Peyer's patch (tissue), 4 donors: ENCODE measurements at regions not wholly inside any gene's neighbourhood (a gene's known extent, or its start where the extent isn't known, plus 50 kb on each side); places are given as distances from the start of the nearest gene placed in this dataset.
"Not testable (repeated sequence)": the region's sequence is repeated elsewhere in the genome, so short reads cannot be mapped to it uniquely, and the experiment has no call there.

Experiments used
- DNase-seq, 3 donors: peaks; one replicate each; pipeline ENCODE4 v3.0.0-alpha.2; 2017 to 2019
- H3K27ac ChIP-seq, 4 donors: fragments of 200-600 bp; sonication (generic); one replicate each; pipeline ENCODE4 v1.5.1; 2016 to 2019
- H3K27me3 ChIP-seq, 2 donors: fragments of 200-600 bp; sonication (generic); one replicate each; pipeline ENCODE4 v1.5.1; 2019
- H3K36me3 ChIP-seq, 3 donors: fragments of 200-600 bp; sonication (generic); one replicate each; pipeline ENCODE4 v1.5.1; 2016 to 2019
- H3K4me1 ChIP-seq, 4 donors: fragments of 200-600 bp; sonication (generic); one replicate each; pipeline ENCODE4 v1.5.1; 2016 to 2019
- H3K4me3 ChIP-seq, 4 donors: fragments of 200-600 bp; sonication (generic); 1 replicate in 3 of 4; 2 replicates in 1 of 4; pipeline ENCODE4 v1.5.1; 2016 to 2019; ENCODE audit warnings: mild to moderate bottlenecking in 1 of 4
- H3K9me3 ChIP-seq, 4 donors: fragments of 200-600 bp; sonication (generic); one replicate each; pipeline ENCODE4 v1.5.1; 2016 to 2019; ENCODE audit warnings: mild to moderate bottlenecking in 1 of 4
- CTCF ChIP-seq, 6 experiments: fragments of 450-650 bp in 4 of 6; fragments of 200-600 bp in 2 of 6; sonication (generic) in 1 of 6; IDR thresholded peaks; one replicate each; pipeline ENCODE4 v1.5.1; 2017 to 2019; ENCODE audit warnings: antibody characterized with exemption in 6 of 6, mild to moderate bottlenecking in 3 of 6, moderate library complexity in 1 of 6
- POLR2A ChIP-seq, 2 donors: fragments of 450-650 bp; IDR thresholded peaks; one replicate each; pipeline ENCODE4 v1.5.1; 2017; ENCODE audit warnings: antibody characterized with exemption in 2 of 2, mild to moderate bottlenecking in 2 of 2, moderate library complexity in 2 of 2

- Histone ChIP-seq H3K9me3 (no peaks in the 10 kb centered on the region), H3K36me3 (no peaks in the 10 kb centered on the region), H3K4me1 (no peaks in the 10 kb centered on the region), H3K4me3 (no peak overlapping the region), H3K27ac (no peak overlapping the region), H3K27me3 (no peaks in the 10 kb centered on the region)
- DNase-seq = no peak
- TF ChIP-seq POLR2A (IDR thresholded peaks at IDR 0.05) = no peak
- TF ChIP-seq CTCF (IDR thresholded peaks at IDR 0.05) = no peak
Observed at GRCh38 chr18:30450927-30451326, 591.6 kb downstream of the DSC3 start.

GRCh38 chr18:30446605-30447004 is 595.9 kb downstream of the DSC3 start:
- Histone ChIP-seq H3K9me3 (no peaks in the 10 kb centered on the region), H3K36me3 (no peaks in the 10 kb centered on the region), H3K4me1 (no peaks in the 10 kb centered on the region), H3K27ac (no peak overlapping the region), H3K4me3 (no peak overlapping the region), H3K27me3 (no peaks in the 10 kb centered on the region)
- TF ChIP-seq CTCF (IDR thresholded peaks at IDR 0.05) = no peak
- TF ChIP-seq POLR2A (IDR thresholded peaks at IDR 0.05) = no peak
- no peak for DNase-seq

- Histone ChIP-seq H3K27me3 (no peaks in the 10 kb centered on the region), H3K4me1 (no peaks in the 10 kb centered on the region), H3K9me3 (no peaks in the 10 kb centered on the region), H3K4me3 (no peak overlapping the region), H3K36me3 (no peaks in the 10 kb centered on the region), H3K27ac (no peak overlapping the region)
- TF ChIP-seq POLR2A (IDR thresholded peaks at IDR 0.05) (no peak), CTCF (IDR thresholded peaks at IDR 0.05) (no peak)
- DNase-seq = no peak
Observed at GRCh38 chr18:30444544-30444943, 598.0 kb downstream of the DSC3 start.

- Histone ChIP-seq H3K36me3 (no peaks in the 10 kb centered on the region), H3K4me1 (no peaks in the 10 kb centered on the region), H3K27me3 (no peaks in the 10 kb centered on the region), H3K27ac (no peak overlapping the region), H3K9me3 (no peaks in the 10 kb centered on the region), H3K4me3 (no peak overlapping the region)
- TF ChIP-seq CTCF (IDR thresholded peaks at IDR 0.05) = no peak
- DNase-seq = no peak
Observed at GRCh38 chr18:30440351-30440750, 602.2 kb downstream of the DSC3 start.

- Histone ChIP-seq H3K4me3 (no peak overlapping the region), H3K9me3 (no peaks in the 10 kb centered on the region), H3K27ac (no peak overlapping the region), H3K4me1 (no peaks in the 10 kb centered on the region), H3K27me3 (no peaks in the 10 kb centered on the region), H3K36me3 (no peaks in the 10 kb centered on the region)
- DNase-seq = no peak
- no peak for TF ChIP-seq POLR2A (IDR thresholded peaks at IDR 0.05)
- no peak for TF ChIP-seq CTCF (IDR thresholded peaks at IDR 0.05)
Observed at GRCh38 chr18:30439174-30439573, 603.4 kb downstream of the DSC3 start.

- Histone ChIP-seq H3K36me3 (no peaks in the 10 kb centered on the region), H3K9me3 (no peaks in the 10 kb centered on the region), H3K4me1 (no peaks in the 10 kb centered on the region), H3K27ac (no peak overlapping the region), H3K4me3 (no peak overlapping the region), H3K27me3 (no peaks in the 10 kb centered on the region)
- TF ChIP-seq POLR2A (IDR thresholded peaks at IDR 0.05) (no peak), CTCF (IDR thresholded peaks at IDR 0.05) (no peak)
- no peak for DNase-seq
Observed at GRCh38 chr18:30432349-30432748, 610.2 kb downstream of the DSC3 start.

- not testable (repeated sequence) for DNase-seq, H3K4me3 ChIP-seq, H3K27me3 ChIP-seq, H3K36me3 ChIP-seq, H3K9me3 ChIP-seq, H3K4me1 ChIP-seq, H3K27ac ChIP-seq
Observed at GRCh38 chr18:30419399-30419798, 623.1 kb downstream of the DSC3 start.
